ENCODE measurements at regions not wholly inside any gene's neighbourhood (a gene's known extent, or its start where the extent isn't known, plus 50 kb on each side); places are given as distances from the start of the nearest gene placed in this dataset.

- TF ChIP-seq CTCF (conservative IDR thresholded peaks at IDR 0.05; ENCODE audit: low read depth, low read length), result no peak
- TF ChIP-seq EZH2 (IDR thresholded peaks at IDR 0.05; ENCODE audit: borderline replicate concordance, low read depth, low read length, poor library complexity, severe bottlenecking), result no peak
These were observed 1367.2 kb upstream of the SLC39A10 start for GRCh38 chr2:194289712-194290346.
